GM21360 (cell line): ENCODE measurements at regions not wholly inside any gene's neighbourhood (a gene's known extent, or its start where the extent isn't known, plus 50 kb on each side); places are given as distances from the start of the nearest gene placed in this dataset.

ENCODE experiments used
- ATAC-seq: cut with Tn5 transposase; IDR thresholded peaks from one replicate; pipeline ENCODE4 v1.9.1; 2021; ENCODE audit warnings: mild to moderate bottlenecking, moderate library complexity; ENCODE audit not compliant: unreplicated experiment

DNA sequence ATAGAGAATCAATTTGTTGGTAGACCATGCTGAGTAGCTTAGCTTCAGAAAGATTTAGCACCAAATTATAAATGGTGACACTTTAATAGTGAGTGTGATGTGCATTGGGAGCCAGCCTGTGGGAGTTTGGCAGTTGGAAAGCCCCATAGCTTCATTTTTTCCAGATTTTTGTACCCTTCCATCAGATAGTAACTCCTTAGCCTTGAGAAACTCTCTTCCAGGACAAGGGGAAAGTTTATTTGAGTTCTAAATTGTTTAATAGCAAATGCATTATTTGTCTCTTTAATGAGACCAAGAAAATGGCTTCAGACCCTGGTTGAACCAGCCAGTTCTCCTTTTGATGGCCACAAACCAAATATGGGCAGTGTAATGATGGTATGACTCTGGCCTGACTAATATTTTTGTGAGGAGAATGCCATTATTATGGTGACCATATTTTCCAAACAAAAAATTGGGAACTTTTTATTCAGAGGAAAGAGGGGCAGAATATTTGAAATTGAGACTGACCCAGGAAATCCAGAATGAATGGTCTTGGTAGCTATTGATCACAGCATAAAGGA is 49.8 kb downstream of the PLCE1 start:
- ATAC-seq: no peak

DNA sequence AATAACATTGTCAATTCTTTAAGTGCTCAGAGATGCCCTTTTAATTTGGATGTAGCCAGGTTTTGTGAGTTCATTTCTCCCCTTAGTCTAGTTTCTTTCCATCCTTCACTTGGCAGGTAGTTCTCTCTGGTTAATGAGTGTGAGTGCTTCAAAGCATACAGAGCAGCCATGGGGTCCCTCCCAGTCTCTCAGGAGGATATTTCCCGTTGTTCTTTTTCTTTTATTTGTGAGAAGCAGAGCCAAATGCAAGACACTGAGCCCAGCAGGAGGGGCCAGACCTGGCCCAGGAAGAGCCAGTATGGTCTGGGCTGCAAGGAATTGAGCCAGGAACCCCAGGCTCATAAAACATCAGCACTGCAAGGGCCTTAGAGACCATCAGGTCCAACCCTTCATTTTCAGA is 52.4 kb downstream of the PLCE1 start:
- no peak for ATAC-seq

DNA sequence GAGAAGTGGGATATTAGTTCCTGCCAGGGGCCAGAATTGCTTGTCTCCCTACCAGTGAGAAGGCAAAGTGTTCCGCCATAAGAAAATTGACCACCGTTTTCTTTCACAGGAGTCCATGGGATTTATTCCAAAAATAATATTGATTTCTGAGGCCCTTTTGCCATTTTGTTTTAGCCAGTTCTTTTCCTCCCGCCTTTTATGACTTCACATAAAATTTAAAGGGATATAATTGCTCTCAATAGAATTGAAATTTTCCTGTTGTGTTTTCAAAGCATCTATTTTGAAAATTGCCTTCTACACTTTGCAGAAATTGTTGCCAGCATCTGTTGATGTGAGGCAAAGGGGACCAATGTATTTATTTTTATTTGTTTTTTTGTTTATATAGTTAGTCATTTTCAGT is 53.6 kb downstream of the PLCE1 start:
- no peak for ATAC-seq

DNA sequence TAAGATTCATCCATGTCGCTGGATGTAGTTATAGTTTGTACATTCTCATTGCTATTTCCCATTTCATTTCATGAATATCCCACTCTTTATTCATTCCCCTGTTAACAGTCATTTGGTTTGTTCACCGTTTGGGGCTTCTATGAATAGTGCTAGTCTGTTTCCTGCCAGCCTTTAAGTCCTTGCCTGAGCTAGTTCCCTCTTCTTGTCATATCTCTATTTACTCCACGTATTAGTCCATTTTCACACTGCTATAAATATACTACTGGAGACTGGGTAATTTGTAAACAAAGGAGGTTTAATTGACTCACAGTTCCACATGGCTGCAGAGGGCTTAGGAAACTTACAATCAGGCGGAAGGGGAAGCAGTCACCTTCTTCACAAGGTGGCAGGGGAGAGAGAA is 56.2 kb downstream of the PLCE1 start:
- ATAC-seq: no peak

DNA sequence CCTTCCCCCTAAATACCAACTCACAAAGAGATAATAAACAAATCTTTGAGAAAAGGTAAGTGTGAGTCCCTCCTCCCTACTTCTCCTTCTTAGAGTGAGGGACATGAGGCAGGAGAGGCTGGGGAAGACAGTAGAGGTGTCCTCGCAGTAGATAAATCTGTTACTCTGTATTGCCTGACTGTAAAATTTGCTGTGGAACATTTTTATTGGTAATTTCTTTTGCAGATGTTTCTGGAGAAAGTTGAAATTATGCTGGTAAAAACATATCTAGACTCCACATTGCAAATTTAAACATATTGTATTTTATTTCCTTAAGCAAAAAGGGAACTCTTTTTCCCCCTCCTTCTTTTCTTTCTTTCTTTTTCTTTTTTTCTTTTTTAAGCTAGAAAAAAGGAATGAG is 58.5 kb downstream of the PLCE1 start:
- ATAC-seq: no peak

DNA sequence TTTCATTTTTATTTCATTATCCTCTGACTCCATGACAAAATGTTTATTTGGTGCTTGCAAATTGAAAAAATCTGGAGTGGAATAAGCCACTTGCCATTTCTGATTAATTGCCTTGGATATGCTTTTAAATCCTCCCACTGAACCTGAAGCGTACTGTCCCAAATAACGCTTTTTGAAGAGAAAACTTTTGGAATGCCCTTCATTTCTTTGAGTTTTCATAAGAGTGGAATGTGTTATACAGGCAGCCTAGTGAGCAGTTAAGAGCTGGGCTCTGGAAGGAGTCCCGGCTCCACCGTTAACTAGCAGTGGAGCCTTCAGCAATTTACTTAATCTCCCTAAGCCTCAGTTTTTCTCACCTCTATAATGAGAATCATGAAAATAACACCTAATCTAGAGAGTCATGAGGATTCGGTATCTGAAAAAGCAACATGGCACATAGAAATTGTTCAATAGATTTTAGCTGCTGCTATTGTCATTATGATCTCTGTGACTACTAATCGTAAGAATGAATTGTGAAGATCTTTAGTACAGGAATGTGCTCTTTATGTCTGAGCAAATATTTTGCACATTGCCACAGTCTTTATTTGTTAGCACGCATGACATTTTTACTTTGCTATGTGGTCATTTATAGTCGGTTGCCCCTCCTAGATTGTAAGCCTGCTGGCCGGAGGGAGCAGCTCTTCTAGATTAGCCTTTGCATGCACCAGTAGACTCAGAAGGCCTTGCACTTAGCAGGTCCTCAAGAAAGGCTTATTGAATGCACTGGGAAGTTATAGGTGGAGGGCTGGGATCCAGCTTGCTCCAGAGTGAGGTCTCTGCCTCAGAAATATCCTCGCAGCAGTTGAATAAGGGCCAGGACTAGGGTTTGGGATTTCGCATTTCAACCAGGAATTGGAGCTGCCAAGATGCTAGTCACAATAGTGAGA is 59.4 kb downstream of the PLCE1 start:
- no peak for ATAC-seq

DNA sequence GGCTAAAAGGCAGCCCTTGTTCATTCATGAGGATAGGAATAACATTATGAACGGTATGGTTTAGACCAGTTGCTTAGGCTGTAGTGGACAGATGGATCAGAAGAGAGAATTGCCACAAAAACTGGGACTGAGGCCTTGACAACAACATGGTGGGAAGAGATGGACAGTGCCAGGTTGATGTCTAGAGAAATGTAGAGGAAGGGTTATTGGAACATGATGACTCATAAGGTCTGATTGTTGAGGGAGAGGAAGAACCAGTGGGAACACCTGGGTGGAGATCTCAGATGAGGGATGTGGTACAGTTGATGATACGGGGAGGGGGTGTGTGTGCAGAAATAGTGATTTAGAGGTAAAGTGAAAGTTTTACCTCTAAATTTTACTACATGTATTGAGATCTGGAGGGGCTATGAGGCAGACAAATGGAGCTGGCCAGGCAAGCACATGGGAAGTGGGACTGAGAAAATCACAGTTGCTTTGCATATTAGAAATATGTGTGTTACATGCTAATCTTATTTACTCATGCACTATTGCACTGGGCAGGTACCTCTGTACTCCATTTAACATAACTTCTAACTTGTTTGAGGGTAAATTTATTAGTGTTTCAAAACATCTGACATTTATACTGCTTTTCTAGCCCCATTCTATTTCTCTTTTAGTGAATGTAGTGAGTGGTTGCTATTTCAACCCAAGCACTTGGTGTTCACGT is 65.6 kb downstream of the PLCE1 start:
- ATAC-seq: no peak

DNA sequence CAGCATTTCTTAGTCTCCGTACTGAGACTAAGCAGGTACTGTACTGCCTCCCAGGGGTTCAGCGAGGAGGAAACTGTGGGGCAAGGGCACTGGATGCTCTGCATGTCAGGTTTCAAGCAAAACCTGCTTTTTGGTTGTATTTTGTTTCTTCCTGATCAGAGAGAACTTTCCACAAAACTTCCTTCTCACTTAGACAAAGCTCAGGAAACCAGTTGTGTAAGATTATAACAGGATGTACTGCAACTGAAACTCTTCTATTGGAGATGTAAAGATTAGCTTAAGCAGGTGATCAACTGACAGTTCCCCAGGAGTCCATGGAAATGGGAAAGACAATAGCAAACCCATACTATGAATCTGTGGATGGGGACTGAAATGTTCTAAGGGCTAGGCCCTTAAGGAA is 67.3 kb downstream of the PLCE1 start:
- ATAC-seq: no peak

DNA sequence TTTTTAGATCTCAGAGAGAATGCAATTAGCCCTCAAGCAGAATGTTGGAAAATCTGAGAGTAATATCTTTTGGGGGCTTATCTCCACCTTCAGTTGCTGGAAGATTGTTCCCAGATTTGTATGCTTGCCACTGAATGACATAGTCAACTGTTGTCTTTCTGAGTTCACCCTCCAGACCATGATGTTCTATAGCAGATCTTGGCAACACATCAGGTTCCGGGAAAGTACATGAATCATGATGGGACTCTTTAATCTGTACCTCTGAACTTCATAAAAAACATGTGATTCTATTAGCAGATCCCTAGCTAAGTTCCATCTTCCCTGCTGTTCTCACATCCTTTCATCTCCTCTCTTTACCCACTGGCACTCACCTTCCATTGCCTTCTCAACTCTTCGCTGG is 68.9 kb downstream of the PLCE1 start:
- ATAC-seq: no peak

DNA sequence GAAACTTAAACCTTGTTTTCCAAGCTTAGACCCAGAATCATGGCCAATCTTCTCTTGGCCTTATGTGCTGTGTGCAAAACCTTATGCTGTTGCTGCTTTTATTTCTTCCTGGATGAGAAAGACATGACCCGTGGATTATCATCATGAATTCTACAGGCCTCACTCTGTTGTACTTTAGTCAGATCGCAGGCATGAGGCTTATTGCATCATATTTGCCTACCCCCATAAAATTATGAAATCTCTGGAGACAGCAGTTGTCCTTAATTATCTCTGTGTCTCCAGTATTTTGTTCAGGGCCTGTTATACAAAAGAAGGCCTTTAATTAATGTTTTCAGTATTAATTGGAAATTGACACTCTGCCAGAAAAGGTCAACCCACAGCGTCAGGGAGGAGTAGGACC is 71.6 kb downstream of the PLCE1 start:
- no peak for ATAC-seq

DNA sequence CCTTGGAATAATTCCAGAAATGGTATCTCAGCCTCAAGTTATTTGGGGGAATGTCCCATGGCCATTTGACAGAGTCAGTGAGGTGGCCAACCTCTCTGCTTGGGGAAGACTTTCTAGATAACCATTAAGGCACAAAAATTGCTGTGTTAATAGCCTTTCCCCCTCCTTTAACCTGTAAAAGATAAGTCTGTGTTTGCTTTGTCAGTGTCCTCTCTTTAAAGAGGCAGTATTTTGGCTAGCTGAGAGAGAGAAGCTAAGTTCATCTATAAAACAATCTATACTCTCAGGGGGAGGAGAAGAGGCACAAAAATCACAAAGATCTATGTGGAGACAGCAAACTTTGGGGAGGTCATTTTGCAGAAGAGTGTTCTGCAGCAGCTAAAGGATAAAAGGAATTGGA is 72.1 kb downstream of the PLCE1 start:
- ATAC-seq: no peak

DNA sequence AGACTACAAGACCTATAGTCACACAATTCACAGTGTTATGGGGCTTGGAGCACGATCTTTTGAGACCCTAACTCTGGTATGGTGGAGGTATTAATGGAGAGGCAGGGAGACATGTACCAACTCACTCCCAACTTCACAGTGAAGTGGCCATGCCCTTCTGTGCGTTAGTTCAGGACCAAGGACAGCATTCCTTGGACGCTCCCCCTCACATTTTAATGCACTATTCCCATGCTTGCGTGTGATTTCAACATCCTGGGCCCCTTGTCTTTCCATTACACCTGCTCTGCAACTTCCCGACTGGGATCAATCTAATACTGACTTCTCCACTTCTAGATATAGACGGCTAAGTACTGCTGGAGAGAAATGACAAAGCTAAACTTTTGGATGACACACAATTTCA is 72.7 kb downstream of the PLCE1 start:
- no peak for ATAC-seq

DNA sequence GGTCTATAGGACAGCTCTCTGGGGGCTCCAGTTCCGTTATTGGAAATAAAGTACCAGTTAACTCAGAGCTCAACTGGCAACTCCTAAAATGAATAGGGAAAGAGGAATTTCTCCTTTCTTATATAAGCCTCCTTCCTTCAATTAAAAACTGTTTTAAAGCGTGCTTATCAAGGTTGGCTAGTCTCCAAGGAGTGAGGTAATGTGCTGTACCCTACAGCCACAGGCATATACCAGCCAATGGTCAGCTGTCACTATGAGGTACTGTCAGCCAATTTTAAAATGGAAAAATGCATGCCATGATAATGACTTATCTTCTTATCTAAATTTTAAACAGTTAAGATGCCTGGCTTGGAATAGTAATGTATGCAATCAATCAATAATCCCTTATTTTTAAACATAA is 76.2 kb downstream of the PLCE1 start:
- ATAC-seq: no peak

DNA sequence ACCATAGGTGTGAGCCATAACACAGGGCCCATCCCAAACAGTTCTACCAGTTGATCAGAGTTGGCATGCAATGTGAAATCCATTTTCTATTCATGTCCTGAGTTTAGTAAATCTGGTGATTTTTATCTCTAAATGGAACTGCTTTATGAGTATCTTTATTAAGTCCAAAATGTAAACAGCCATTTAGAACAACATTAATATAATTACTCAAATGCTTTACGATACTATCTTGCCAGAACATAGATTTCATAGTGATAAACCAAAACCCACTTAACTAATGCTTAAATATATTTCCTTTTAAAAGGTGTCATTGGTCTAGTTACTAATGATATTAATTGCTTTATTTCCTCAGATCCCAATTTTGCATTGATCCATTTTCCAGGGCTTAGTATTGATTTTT is 80.7 kb downstream of the PLCE1 start:
- ATAC-seq: no peak

DNA sequence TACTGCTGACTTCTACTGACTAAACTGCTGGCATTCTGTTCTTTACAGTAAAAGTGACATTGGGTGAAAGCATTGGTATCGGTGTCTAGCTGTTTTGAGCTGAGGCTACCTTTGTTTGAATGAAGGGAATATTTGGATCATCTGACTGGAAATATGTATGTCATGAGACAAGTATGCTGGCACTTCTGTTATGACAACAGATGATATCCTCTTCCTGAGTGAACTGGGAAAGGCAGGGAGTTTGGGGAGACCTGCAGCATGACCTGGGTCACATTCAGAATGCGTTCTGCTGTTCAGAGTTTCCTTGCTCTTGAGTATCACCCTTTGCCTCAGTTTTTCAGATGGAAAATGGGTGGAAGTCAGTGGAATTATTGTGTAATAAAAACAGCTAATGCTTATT is 81.8 kb downstream of the PLCE1 start:
- ATAC-seq: no peak

DNA sequence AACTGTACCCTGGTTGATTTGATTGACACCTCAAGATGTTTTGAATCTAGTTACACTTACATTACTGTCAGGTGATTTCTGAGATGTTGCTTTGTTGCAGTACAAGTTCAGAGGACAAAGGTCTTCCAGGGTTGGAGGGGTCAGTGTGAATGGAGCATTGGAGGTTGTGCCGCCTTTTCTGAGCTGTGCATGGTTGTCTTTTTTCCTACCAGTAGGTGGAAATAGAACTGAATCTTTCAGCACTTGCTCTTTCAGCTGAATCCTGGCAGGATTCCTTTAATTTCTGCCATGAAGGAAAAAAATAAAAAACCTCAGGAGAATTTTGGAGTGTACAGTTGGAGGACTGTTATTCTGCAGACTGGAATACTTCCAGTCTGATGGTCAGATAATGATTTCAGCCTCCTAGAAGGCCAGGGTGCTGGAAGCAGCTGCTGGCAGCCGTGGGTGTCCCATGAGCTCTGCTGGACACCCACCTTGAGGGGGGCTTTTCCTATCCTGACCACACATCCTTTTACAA is 82.7 kb downstream of the PLCE1 start:
- ATAC-seq: no peak

DNA sequence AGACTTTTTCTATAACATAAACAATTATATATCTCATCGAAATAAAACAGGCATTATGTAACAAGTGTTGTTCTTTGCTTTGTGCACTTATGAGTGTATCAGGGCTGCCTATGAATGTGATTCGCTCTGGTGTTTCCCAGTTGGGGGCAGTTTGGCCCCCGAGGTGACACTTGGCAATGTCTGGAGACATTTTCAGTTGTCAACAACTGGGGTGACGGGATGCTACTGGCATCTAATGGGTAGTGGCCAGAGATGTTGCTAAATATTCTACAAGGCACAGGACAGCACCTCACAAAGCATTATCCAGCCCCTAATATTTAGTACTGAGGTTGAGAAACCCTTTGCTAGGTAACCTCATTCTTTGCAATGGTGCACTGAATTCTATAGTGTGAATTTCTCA is 83.3 kb downstream of the PLCE1 start:
- ATAC-seq: no peak

DNA sequence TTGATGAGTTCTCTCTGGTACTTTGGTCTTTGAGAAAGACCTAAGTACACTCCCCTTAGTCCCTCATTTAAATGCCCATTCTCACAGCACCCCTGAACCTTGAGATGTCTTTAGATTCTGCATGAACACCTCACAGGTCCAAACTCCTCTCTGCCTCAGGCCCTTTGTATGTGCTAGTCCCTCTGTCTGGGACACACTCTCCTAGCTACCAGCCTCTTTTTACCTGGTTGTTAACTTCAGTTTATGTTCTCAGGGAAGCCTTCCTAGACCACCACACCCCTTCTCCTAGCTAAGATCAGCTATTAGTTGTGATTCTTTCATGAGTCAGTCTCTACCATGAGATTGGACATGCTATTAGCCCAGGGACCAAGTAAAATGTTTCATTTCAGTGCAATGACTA is 86.4 kb downstream of the PLCE1 start:
- no peak for ATAC-seq

DNA sequence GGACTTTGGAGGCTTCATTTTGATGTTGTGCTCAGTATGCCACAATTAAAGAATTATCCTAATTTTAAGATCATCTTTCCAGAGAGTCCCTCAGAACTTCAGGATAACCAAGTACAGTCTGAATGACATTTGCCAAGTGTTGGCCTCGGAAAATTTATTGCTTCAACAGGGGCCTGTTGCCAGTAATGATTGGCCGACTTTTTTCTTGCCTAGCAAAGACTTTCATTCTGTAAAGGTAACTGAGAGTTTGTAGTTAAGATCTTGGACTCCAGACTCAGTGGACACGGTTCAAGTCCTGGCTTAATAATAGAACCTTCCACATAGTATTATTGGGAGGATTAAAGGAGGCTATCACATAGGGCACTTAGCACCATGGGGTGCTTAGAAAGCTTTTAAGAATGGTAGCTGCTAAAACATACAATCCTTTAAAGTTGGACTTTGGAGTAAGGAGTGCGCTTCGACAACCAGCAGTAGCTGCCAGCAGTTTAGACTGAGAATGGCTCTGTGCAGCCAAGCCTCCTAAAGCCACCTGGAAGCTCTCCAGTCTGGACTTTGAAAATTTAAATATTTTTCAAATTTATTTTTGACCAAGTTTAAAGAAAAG is 90.0 kb downstream of the PLCE1 start:
- ATAC-seq: no peak

DNA sequence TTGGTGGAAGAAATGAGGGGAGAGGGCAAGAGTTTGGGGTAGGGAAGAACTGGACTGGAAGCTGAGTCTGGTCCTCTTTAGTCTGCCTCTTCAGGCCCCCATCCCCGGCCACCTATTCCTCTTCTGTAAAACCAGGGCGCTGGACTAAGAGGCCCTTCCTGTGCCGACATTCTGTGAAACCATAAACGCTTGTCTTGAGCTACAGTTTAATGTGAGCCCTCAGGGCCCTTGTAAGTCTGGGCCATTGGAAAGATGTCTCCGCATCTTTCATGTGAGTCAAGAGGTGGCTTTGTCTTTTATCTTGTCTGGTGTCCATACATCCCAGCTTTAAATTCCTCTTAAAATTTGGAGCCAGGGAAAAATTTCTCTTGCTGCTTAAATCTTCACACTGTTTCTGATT is 90.6 kb downstream of the PLCE1 start:
- no peak for ATAC-seq

DNA sequence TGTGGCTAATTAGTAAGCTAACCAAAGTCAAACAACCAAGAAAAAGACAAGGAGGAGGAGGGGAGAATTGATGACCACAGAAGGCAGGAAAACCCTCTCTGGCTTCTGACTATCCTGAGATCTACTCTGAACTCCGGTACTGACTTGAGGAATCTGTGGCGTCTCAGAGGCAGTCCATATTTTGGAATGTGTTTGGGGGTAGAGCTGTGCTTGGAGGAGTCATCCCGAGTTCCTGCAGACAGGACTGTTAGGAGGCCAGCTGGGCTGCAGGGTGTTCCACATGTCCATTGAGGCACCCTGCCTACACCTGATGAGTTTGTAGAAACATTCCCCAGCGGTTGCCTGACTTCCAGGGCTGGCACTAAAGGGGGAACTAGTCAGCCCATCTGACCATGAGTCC is 91.6 kb downstream of the PLCE1 start:
- ATAC-seq: no peak
